Endothelial cell of umbilical vein (primary cell): ENCODE measurements at regions not wholly inside any gene's neighbourhood (a gene's known extent, or its start where the extent isn't known, plus 50 kb on each side); places are given as distances from the start of the nearest gene placed in this dataset.

ENCODE experiments used
- CTCF ChIP-seq, 2 donors: IDR thresholded peaks; 1 replicate in 1 of 2; 2 replicates in 1 of 2; pipeline ENCODE4 v1.5.1; 2011; ENCODE audit warnings: low read length in 2 of 2, mild to moderate bottlenecking in 2 of 2, moderate library complexity in 2 of 2, control low read depth in 1 of 2, inconsistent platforms in 1 of 2, low read depth in 1 of 2; ENCODE audit not compliant: insufficient read depth in 1 of 2; ENCODE audit errors: extremely low read depth in 1 of 2
- EZH2 ChIP-seq: IDR thresholded peaks from 2 replicates; pipeline ENCODE4 v1.6.1; 2012; ENCODE audit warnings: borderline replicate concordance, low read depth, mild to moderate bottlenecking, moderate library complexity, low read length, inconsistent platforms; ENCODE audit not compliant: severe bottlenecking
- FOS ChIP-seq: IDR thresholded peaks from 2 replicates; pipeline ENCODE4 v1.6.1; 2011; ENCODE audit warnings: mild to moderate bottlenecking, low read length, moderate library complexity, borderline replicate concordance; ENCODE audit not compliant: insufficient read depth
- GATA2 ChIP-seq: IDR thresholded peaks from 2 replicates; pipeline ENCODE4 v1.7.0; 2011; ENCODE audit warnings: low read depth, mild to moderate bottlenecking, moderate library complexity, mixed read lengths, low read length; ENCODE audit not compliant: insufficient read length, insufficient read depth
- JUN ChIP-seq: IDR thresholded peaks from 2 replicates; pipeline ENCODE4 v1.6.1; 2011; ENCODE audit warnings: borderline replicate concordance, low read depth; ENCODE audit not compliant: insufficient read length, insufficient read depth
- MAX ChIP-seq: IDR thresholded peaks from 2 replicates; pipeline ENCODE4 v1.6.1; 2011; ENCODE audit not compliant: insufficient read depth, insufficient read length
- MYC ChIP-seq: IDR thresholded peaks from one replicate; pipeline ENCODE4 v1.6.1; 2011; ENCODE audit warnings: mild to moderate bottlenecking, low read depth, low read length
- POLR2A ChIP-seq: IDR thresholded peaks from 2 replicates; pipeline ENCODE4 v1.6.1; 2012; ENCODE audit warnings: low read depth, mild to moderate bottlenecking, control low read depth, low read length
- POLR2AphosphoS5 ChIP-seq: IDR thresholded peaks from 2 replicates; pipeline ENCODE4 v1.6.1; 2012; ENCODE audit warnings: low read depth, mild to moderate bottlenecking, control low read depth, low read length, moderate library complexity; ENCODE audit not compliant: insufficient read depth

- TF ChIP-seq GATA2 (no peak), MYC (no peak), CTCF (IDR thresholded peaks at IDR 0.05; ENCODE audit: extremely low read depth in 1 of 2, insufficient read depth in 1 of 2, low read depth in 1 of 2, low read length in 2 of 2) (no peak), POLR2AphosphoS5 (no peak), EZH2 (no peak), POLR2A (no peak), FOS (no peak), MAX (no peak), JUN (no peak)
Measured at GRCh38 chr4:14812101-14812500, 190.2 kb upstream of the CPEB2 start.
